GM23248 (cell line): ENCODE measurements at regions not wholly inside any gene's neighbourhood (a gene's known extent, or its start where the extent isn't known, plus 50 kb on each side); places are given as distances from the start of the nearest gene placed in this dataset.

ENCODE experiments used
- EZH2 ChIP-seq: fragments of 200-600 bp; sonication (generic); IDR thresholded peaks from 2 replicates; pipeline ENCODE4 v1.6.1; 2018; ENCODE audit warnings: antibody characterized with exemption, mild to moderate bottlenecking; ENCODE audit not compliant: insufficient read depth, poor library complexity, severe bottlenecking
- EZH2phosphoT487 ChIP-seq: fragments of 200-600 bp; sonication (generic); IDR thresholded peaks from 2 replicates; pipeline ENCODE4 v1.6.1; 2018; ENCODE audit warnings: antibody characterized with exemption, moderate library complexity, mild to moderate bottlenecking, low read depth; ENCODE audit not compliant: insufficient read depth

- TF ChIP-seq EZH2 (no peak), EZH2phosphoT487 (no peak)
These were observed 118.1 kb upstream of the SIX2 start for GRCh38 chr2:45127321-45127720.
